ENCODE measurements at regions not wholly inside any gene's neighbourhood (a gene's known extent, or its start where the extent isn't known, plus 50 kb on each side); places are given as distances from the start of the nearest gene placed in this dataset.

GRCh38 chr1:218058730-218059129 lies 226.4 kb upstream of the RRP15 start:
- H3K4me3 ChIP-seq (replicated peaks; ENCODE audit: insufficient read depth, low read length) = no peak overlapping the region
- DNase-seq (ENCODE audit: low read depth in 1 of 2, low spot score in 1 of 2) = no peak
- no peak for TF ChIP-seq REST (IDR thresholded peaks at IDR 0.05; ENCODE audit: insufficient replicate concordance, low read depth)
- TF ChIP-seq SPI1 (IDR thresholded peaks at IDR 0.05; ENCODE audit: borderline replicate concordance, low read depth) = no peak
- TF ChIP-seq GABPA (IDR thresholded peaks at IDR 0.05; ENCODE audit: low read depth) = no peak
- no peak for TF ChIP-seq CTCF (IDR thresholded peaks at IDR 0.05; ENCODE audit: insufficient read depth, low read length)
- no peak overlapping the region for H3K27ac ChIP-seq (replicated peaks)
- no peaks in the 10 kb centered on the region for H3K27me3 ChIP-seq (ENCODE audit: insufficient read depth, poor library complexity, severe bottlenecking)

GRCh38 chr1:218064426-218064825 lies 220.7 kb upstream of the RRP15 start:
- Histone ChIP-seq H3K4me3 (replicated peaks; ENCODE audit: insufficient read depth, low read length) (no peak overlapping the region), H3K27ac (replicated peaks) (no peak overlapping the region), H3K27me3 (ENCODE audit: insufficient read depth, poor library complexity, severe bottlenecking) (no peaks in the 10 kb centered on the region)
- no peak for TF ChIP-seq GABPA (IDR thresholded peaks at IDR 0.05; ENCODE audit: low read depth)
- TF ChIP-seq REST (IDR thresholded peaks at IDR 0.05; ENCODE audit: insufficient replicate concordance, low read depth) = no peak
- TF ChIP-seq CTCF (IDR thresholded peaks at IDR 0.05; ENCODE audit: insufficient read depth, low read length) = no peak
- no peak for TF ChIP-seq POLR2AphosphoS5 (IDR thresholded peaks at IDR 0.05; ENCODE audit: low read depth)
- TF ChIP-seq SPI1 (IDR thresholded peaks at IDR 0.05; ENCODE audit: borderline replicate concordance, low read depth) = no peak
- DNase-seq (ENCODE audit: low read depth in 1 of 2, low spot score in 1 of 2) = no peak

GRCh38 chr1:218066332-218066731 lies 218.8 kb upstream of the RRP15 start:
- no peak for DNase-seq (ENCODE audit: low read depth in 1 of 2, low spot score in 1 of 2)
- Histone ChIP-seq H3K27me3 (ENCODE audit: insufficient read depth, poor library complexity, severe bottlenecking) (no peaks in the 10 kb centered on the region), H3K27ac (replicated peaks) (no peak overlapping the region), H3K4me3 (replicated peaks; ENCODE audit: insufficient read depth, low read length) (no peak overlapping the region)
- no peak for TF ChIP-seq POLR2AphosphoS5 (IDR thresholded peaks at IDR 0.05; ENCODE audit: low read depth)
- no peak for TF ChIP-seq GABPA (IDR thresholded peaks at IDR 0.05; ENCODE audit: low read depth)
- TF ChIP-seq CTCF (IDR thresholded peaks at IDR 0.05; ENCODE audit: insufficient read depth, low read length) = no peak
- TF ChIP-seq REST (IDR thresholded peaks at IDR 0.05; ENCODE audit: insufficient replicate concordance, low read depth) = no peak
- no peak for TF ChIP-seq SPI1 (IDR thresholded peaks at IDR 0.05; ENCODE audit: borderline replicate concordance, low read depth)
